ENCODE measurements at regions not wholly inside any gene's neighbourhood (a gene's known extent, or its start where the extent isn't known, plus 50 kb on each side); places are given as distances from the start of the nearest gene placed in this dataset.

- no peak for TF ChIP-seq CTCF (IDR thresholded peaks at IDR 0.05)
- no peak for TF ChIP-seq POLR2A (IDR thresholded peaks at IDR 0.05)
Observed at GRCh38 chr22:23494930-23495266, 85.2 kb downstream of the IGLL1 start.

All from body of pancreas (tissue), 4 donors.